Keratinocyte (primary cell): ENCODE measurements at regions not wholly inside any gene's neighbourhood (a gene's known extent, or its start where the extent isn't known, plus 50 kb on each side); places are given as distances from the start of the nearest gene placed in this dataset.

Experiments used
- CTCF ChIP-seq, 3 experiments: IDR thresholded peaks in 1 of 3; conservative IDR thresholded peaks in 1 of 3; optimal IDR thresholded peaks in 1 of 3; 2 replicates in 2 of 3; 3 replicates in 1 of 3; pipeline versions ENCODE3 to v1.5.1; 2011; ENCODE audit warnings: low read length in 3 of 3, mild to moderate bottlenecking in 3 of 3, moderate library complexity in 2 of 3, control low read depth in 1 of 3, inconsistent platforms in 1 of 3; ENCODE audit not compliant: insufficient read depth in 2 of 3; ENCODE audit errors: extremely low read depth in 1 of 3
- EZH2 ChIP-seq: IDR thresholded peaks from one replicate; pipeline ENCODE4 v1.6.1; 2012; ENCODE audit warnings: inconsistent platforms, mild to moderate bottlenecking, low read length, moderate library complexity

GRCh38 chr14:99036611-99037293 is 235.2 kb downstream of the BCL11B start:
- TF ChIP-seq CTCF (optimal IDR thresholded peaks at IDR 0.05 in 1 of 3, IDR thresholded peaks at IDR 0.05 in 1 of 3, conservative IDR thresholded peaks at IDR 0.05 in 1 of 3; ENCODE audit: extremely low read depth in 1 of 3, insufficient read depth in 2 of 3, low read length in 3 of 3) (no peak), EZH2 (no peak)
